IPS-18a (cell line): ENCODE measurements at regions not wholly inside any gene's neighbourhood (a gene's known extent, or its start where the extent isn't known, plus 50 kb on each side); places are given as distances from the start of the nearest gene placed in this dataset.
A peak's percentile ranks its signal among the peaks of the same experiment; 100 is the strongest.

Experiments used
- H3K27ac ChIP-seq: one replicate; pipeline ENCODE4 v1.5.1; 2013; ENCODE audit warnings: low read length
- H3K27me3 ChIP-seq: one replicate; pipeline ENCODE4 v1.6.1; 2013; ENCODE audit warnings: mild to moderate bottlenecking, low read length; ENCODE audit not compliant: control insufficient read depth, insufficient read depth
- H3K36me3 ChIP-seq: one replicate; pipeline ENCODE4 v1.6.1; 2013; ENCODE audit warnings: low read depth, low read length; ENCODE audit not compliant: control insufficient read depth
- H3K4me1 ChIP-seq: one replicate; pipeline ENCODE4 v1.6.1; 2013; ENCODE audit warnings: low read depth, low read length; ENCODE audit not compliant: control insufficient read depth
- H3K4me3 ChIP-seq: one replicate; pipeline ENCODE4 v1.5.1; 2013; ENCODE audit warnings: low read length
- H3K9ac ChIP-seq: one replicate; pipeline ENCODE4 v1.6.1; 2013; ENCODE audit warnings: mild to moderate bottlenecking, low read length, moderate library complexity
- H3K9me3 ChIP-seq: one replicate; pipeline ENCODE4 v1.6.1; 2013; ENCODE audit warnings: low read depth, low read length; ENCODE audit not compliant: control insufficient read depth

DNA sequence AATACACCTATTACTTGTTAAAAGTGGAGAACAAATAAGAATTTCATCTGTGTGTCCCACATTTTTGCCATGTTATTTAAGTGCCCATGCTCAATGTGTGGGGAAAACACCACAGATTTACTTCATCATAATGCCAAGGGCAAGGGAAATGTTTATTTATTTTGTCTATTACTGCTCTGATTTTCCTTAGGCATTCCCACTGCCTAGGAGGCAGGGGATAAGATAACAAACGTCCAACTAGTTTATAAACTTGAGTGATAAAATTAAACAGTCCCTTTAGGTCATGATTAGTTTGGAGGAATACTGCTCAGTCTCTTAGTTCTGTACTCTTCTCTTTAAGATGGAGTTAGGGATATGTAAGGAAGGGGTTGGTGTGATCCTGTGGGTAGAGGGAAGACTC, 598.4 kb upstream of the MARCKS start:
- H3K9ac ChIP-seq = no peak overlapping the region
- H3K9me3 ChIP-seq = peaks cover 3% of the 10 kb centered on the region
- H3K36me3 ChIP-seq = no peaks in the 10 kb centered on the region
- no peak overlapping the region for H3K4me3 ChIP-seq
- no peaks in the 10 kb centered on the region for H3K27me3 ChIP-seq
- no peak overlapping the region for H3K27ac ChIP-seq
- no peaks in the 10 kb centered on the region for H3K4me1 ChIP-seq

DNA sequence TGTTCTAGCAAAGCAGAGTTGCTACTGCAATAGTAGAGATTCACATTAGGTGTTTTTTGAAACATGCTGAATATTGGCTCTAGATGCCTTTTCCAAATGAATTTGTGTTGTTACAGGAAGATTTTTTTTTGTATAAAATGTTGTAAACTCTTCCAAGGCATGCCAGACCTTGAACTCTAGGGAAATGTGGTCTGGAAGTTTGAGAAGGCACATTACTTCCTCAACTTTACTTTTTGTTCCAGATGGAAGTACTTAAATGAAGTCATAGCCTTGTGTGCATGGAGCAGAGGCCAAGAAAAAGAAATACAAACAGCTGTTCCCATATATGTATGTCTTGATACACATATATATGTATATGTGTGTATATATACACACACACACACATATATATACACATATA, 585.7 kb upstream of the MARCKS start:
- H3K4me1 ChIP-seq = no peaks in the 10 kb centered on the region

DNA sequence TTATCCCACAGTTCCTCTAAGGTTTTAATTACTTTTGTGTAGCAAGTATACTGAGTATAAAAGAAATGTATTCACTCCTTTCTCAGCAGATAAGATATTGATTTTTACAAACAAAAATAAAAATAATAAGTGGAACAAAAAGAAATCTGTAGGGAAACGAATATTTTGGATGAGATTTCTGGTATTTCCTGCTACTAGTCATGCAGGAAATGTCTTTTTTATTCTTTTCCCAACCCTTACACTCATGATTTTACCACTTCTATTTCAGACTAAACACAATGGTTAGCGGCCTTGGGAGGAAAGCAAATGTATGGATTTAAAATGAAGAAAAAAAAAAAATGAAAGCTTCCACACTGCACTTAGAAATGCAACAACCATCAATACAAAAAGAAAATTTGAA, 580.5 kb upstream of the MARCKS start:
- Histone ChIP-seq H3K9ac (no peak overlapping the region), H3K27ac (no peak overlapping the region)

More for the DNA sequence above, 585.7 kb upstream of the MARCKS start:
- Histone ChIP-seq H3K4me3 (no peak overlapping the region), H3K9ac (no peak overlapping the region), H3K9me3 (peaks cover 23% of the 10 kb centered on the region), H3K27ac (no peak overlapping the region), H3K27me3 (no peaks in the 10 kb centered on the region), H3K36me3 (no peaks in the 10 kb centered on the region)

DNA sequence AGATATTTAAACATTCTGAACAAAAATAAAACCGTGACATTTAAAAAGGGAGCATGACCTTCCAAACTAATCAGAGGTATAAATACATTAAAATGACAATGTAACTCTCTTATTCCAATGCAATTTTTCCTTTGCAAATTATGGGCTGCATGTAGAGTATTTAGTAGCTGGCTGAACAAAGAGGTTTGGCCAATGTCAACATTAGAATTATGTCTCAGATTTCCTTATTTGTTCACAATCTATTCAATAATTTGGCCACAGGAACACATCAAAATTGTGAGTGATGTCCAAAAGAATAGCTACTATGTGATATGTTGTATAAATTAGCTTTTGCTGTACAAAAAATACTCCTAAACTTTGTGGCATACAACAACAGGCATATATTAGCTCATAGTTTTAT, 580.0 kb upstream of the MARCKS start:
- H3K27ac ChIP-seq = no peak overlapping the region
- H3K4me3 ChIP-seq = no peak overlapping the region
- H3K9ac ChIP-seq = no peak overlapping the region
- no peaks in the 10 kb centered on the region for H3K36me3 ChIP-seq
- H3K9me3 ChIP-seq = no peaks in the 10 kb centered on the region
- peaks cover 24% of the 10 kb centered on the region for H3K4me1 ChIP-seq
- no peaks in the 10 kb centered on the region for H3K27me3 ChIP-seq

More for the DNA sequence above, 580.5 kb upstream of the MARCKS start:
- Histone ChIP-seq H3K4me1 (peaks cover 21% of the 10 kb centered on the region), H3K27me3 (no peaks in the 10 kb centered on the region), H3K9me3 (no peaks in the 10 kb centered on the region), H3K4me3 (no peak overlapping the region), H3K36me3 (no peaks in the 10 kb centered on the region)

DNA sequence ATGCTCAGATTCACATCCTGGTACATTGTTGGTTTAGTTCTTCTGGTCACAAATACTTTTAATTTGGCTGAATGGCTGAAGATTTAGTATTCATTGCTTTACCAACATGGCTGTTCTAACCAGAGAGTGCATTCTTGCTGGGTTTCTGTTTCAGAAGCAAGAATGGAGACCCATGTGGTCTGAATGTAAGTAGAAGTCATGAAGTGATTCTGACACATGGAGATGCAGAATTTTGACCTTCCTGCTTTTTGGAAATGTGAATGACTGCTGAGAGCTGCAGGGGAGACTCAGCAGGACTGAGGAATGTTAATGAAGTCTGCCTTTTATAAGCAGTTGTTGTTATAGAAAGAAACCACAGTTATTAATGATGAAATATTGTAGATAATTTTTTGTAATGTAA, 576.1 kb upstream of the MARCKS start:
- peaks cover 5% of the 10 kb centered on the region for H3K9me3 ChIP-seq
- peak overlapping the region; percentile 39 for H3K27ac ChIP-seq
- no peak overlapping the region for H3K9ac ChIP-seq

DNA sequence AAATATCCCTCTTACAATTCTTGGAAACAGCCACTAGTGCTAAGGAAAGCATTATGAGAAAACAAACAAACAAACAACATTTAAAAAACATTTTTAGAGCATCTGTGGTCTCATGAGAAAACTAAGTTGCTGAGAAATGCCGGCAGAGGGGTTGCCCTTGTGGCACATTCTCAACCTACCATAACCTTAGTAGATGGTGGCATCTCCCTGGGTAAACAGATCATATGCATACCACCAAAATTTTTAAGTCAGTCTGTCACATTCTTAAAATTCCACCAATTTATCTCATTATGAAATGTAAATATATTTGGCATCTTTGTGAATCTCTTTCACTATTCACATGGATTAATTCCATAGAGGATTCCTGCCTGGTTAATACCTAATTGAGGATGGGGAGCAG, 575.7 kb upstream of the MARCKS start:
- H3K27ac ChIP-seq = peak overlapping the region; percentile 39
- peak overlapping the region; percentile 3 for H3K4me3 ChIP-seq
- no peaks in the 10 kb centered on the region for H3K36me3 ChIP-seq
- peaks cover 24% of the 10 kb centered on the region for H3K4me1 ChIP-seq
- H3K27me3 ChIP-seq = no peaks in the 10 kb centered on the region
- no peak overlapping the region for H3K9ac ChIP-seq
- H3K9me3 ChIP-seq = peaks cover 7% of the 10 kb centered on the region

More for the DNA sequence above, 576.1 kb upstream of the MARCKS start:
- Histone ChIP-seq H3K4me1 (peaks cover 24% of the 10 kb centered on the region), H3K27me3 (no peaks in the 10 kb centered on the region), H3K36me3 (no peaks in the 10 kb centered on the region), H3K4me3 (peak overlapping the region; percentile 3)

DNA sequence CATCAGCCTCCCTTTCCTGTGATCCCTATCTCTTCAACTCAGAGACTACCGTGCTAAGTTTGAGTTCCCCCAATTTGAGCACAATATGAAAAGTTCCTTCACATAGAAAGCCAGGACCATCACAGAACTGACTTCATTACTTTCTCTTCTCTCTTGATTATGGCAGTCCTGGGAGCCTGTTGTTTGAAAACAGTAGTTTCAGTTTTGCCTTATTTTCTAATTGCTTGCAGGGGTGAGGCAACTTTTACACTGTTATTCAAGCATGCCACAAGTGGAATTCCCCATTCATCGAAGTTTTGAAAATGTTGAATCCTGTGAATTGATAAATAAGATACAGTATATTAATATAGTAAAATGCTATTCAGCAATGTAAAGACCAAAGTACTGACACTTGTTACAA, 569.7 kb upstream of the MARCKS start:
- Histone ChIP-seq H3K27ac (no peak overlapping the region), H3K36me3 (no peaks in the 10 kb centered on the region), H3K4me3 (no peak overlapping the region), H3K4me1 (peaks cover 11% of the 10 kb centered on the region), H3K9ac (no peak overlapping the region), H3K9me3 (peaks cover 10% of the 10 kb centered on the region), H3K27me3 (no peaks in the 10 kb centered on the region)

DNA sequence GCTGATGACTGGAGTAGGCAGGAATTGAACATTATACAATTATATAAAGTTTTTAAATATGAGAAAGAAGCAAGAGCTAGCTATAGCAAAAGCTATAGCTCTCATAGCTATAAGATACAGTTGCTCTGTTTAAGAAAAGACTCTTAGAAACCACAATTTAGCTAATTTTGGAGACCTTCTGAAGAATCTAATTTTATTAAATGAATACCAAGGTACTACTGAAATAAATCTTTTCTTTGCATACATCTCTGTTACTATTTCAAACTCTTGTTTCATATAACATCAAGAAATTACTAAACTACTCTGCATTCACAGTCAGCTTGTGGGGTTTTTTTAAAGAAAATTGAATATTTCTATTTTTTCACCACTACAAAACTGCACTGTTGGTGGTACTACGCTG, 568.7 kb upstream of the MARCKS start:
- peaks cover 11% of the 10 kb centered on the region for H3K4me1 ChIP-seq
- no peak overlapping the region for H3K4me3 ChIP-seq
- H3K27me3 ChIP-seq = no peaks in the 10 kb centered on the region
- H3K27ac ChIP-seq = no peak overlapping the region
- peaks cover 10% of the 10 kb centered on the region for H3K9me3 ChIP-seq
- no peak overlapping the region for H3K9ac ChIP-seq
- H3K36me3 ChIP-seq = no peaks in the 10 kb centered on the region

DNA sequence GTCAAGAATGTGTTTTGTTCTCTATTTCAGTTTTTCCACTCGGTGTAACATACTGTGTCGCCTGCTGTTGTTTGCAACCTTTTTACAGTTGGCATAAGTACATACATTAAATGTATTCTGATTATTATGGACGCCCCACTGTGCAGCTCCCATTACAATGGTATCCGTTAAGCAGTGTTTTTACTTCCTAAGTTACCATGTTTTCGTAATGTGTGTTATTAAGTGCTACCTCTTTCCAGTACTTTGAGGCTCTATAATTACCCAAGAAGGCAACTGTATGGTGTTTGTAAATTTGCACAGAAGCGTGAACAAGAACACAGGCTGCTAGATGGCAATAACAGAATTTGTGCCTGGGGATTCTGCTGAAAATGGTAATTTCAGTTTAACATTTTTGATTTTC, 568.0 kb upstream of the MARCKS start:
- no peak overlapping the region for H3K4me3 ChIP-seq
- H3K9me3 ChIP-seq = peaks cover 10% of the 10 kb centered on the region
- no peaks in the 10 kb centered on the region for H3K36me3 ChIP-seq
- H3K9ac ChIP-seq = no peak overlapping the region
- peaks cover 13% of the 10 kb centered on the region for H3K4me1 ChIP-seq
- H3K27ac ChIP-seq = no peak overlapping the region
- H3K27me3 ChIP-seq = no peaks in the 10 kb centered on the region

DNA sequence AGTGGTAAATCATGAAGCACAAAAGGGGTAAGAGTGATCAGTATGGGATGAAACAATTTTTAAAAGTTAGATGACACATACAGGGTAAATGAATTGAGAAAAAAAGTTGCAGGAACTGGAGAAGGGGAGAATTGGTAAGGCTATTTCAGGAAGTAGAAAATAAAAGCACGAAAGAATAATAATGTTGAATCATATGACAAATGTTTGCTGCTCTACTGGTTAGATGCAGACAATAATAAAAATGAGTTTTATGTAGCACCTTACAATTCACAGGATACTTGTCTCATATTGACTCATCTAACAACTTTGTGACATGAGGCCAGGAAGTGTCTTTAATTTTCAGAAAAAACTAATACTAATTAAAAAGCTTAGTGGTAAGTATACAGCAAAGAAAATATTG, 566.5 kb upstream of the MARCKS start:
- H3K36me3 ChIP-seq = no peaks in the 10 kb centered on the region
- no peak overlapping the region for H3K9ac ChIP-seq
- no peaks in the 10 kb centered on the region for H3K27me3 ChIP-seq
- H3K9me3 ChIP-seq = peaks cover 9% of the 10 kb centered on the region
- no peak overlapping the region for H3K4me3 ChIP-seq
- H3K4me1 ChIP-seq = peaks cover 20% of the 10 kb centered on the region
- no peak overlapping the region for H3K27ac ChIP-seq

DNA sequence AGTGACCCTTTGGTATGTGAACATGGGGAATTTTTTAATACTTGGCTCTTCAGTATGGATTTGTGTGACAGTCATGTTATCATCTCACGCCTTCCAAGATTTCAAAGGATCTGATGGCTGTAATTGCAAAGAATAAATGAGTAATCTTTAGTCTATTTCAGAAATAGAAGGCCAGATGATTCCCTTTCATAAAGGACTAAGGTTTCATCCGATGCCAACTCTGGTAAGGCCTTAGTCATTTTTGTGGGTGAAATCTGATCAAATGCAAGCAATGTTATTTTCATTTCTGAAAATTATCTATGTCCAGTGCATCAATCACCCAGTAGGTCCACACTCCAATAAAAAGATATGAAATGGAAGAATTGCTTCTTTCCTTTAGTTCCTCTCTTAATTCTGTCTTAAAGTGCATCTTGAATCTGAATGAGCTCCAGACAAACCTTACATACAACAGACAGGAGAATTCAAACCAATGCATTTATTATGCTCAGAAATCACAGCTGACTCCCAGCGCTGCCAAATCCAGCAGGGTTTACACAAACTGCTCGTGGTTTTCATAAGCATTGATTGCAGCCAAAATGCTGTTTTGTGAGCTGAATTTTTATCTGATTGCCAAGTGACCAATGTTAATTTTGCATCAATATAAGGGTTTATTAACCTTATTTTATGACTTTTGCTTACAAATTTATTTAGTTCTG, 565.2 kb upstream of the MARCKS start:
- no peak overlapping the region for H3K4me3 ChIP-seq
- H3K9ac ChIP-seq = no peak overlapping the region
- no peak overlapping the region for H3K27ac ChIP-seq
- no peaks in the 10 kb centered on the region for H3K27me3 ChIP-seq
- no peaks in the 10 kb centered on the region for H3K36me3 ChIP-seq
- H3K9me3 ChIP-seq = no peaks in the 10 kb centered on the region
- peaks cover 20% of the 10 kb centered on the region for H3K4me1 ChIP-seq

DNA sequence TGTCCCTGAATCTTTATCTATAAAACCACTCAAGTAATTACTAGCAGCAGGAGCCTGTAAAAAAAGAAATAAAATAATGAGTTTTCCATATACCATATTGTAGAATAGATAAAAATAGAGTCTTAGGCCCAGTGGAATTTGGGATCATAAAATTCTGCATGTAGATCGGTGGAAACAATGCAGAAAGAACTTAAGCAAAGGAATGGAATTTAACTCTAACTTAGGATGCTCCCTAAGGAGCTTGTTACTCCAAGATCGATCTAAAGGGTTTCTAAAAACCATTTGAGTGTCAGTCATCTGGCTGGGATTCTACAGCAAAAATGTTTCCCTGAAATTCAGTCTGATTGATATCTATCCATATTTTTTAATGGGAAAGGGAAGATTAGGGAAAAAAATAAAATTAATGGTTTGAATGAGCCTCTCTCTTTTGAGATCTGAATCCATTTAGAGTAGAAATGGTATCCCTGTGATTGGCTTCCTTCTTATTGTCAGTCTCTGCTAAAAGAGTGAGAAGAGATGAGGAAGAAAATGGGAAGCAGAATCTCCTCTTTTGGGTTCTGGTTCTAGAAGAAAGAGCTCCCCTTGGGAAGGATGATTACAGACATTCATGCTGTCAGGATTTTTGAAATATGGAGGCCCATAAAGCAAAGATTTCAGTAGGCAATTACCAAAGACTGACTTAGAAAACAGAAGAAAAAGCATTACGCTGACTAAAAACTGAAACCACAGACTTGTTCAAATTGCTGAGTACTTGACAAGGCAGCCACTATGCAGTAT, 564.3 kb upstream of the MARCKS start:
- Histone ChIP-seq H3K4me1 (peaks cover 20% of the 10 kb centered on the region), H3K9ac (no peak overlapping the region)

More for the DNA sequence above, 564.3 kb upstream of the MARCKS start:
- no peak overlapping the region for H3K4me3 ChIP-seq
- no peaks in the 10 kb centered on the region for H3K9me3 ChIP-seq
- H3K36me3 ChIP-seq = no peaks in the 10 kb centered on the region
- H3K27ac ChIP-seq = no peak overlapping the region
- no peaks in the 10 kb centered on the region for H3K27me3 ChIP-seq
